IgD-negative memory B cell (primary cell): ENCODE measurements at regions not wholly inside any gene's neighbourhood (a gene's known extent, or its start where the extent isn't known, plus 50 kb on each side); places are given as distances from the start of the nearest gene placed in this dataset.
A peak's percentile ranks its signal among the peaks of the same experiment; 100 is the strongest.

Experiments
- H3K27ac Mint-ChIP-seq, 3 donors: one replicate each; pipeline ENCODE4 v1.8.0; 2020 to 2022; ENCODE audit warnings: mild to moderate bottlenecking in 3 of 3, mixed read lengths in 3 of 3, moderate library complexity in 1 of 3
- H3K27me3 Mint-ChIP-seq: one replicate; pipeline ENCODE4 v1.8.0; 2021; ENCODE audit warnings: mixed read lengths
- H3K36me3 Mint-ChIP-seq: one replicate; pipeline ENCODE4 v1.8.0; 2020; ENCODE audit warnings: mild to moderate bottlenecking, mixed read lengths
- H3K4me1 Mint-ChIP-seq, 3 donors: one replicate each; pipeline ENCODE4 v1.8.0; 2020 to 2022; ENCODE audit warnings: mixed read lengths in 3 of 3, mild to moderate bottlenecking in 1 of 3
- H3K4me3 Mint-ChIP-seq, 4 donors: one replicate each; pipeline ENCODE4 v1.8.0; 2020 to 2022; ENCODE audit warnings: mild to moderate bottlenecking in 4 of 4, mixed read lengths in 4 of 4, moderate library complexity in 3 of 4
- H3K9me3 Mint-ChIP-seq, 3 donors: one replicate each; pipeline ENCODE4 v1.8.0; 2020 to 2021; ENCODE audit warnings: mixed read lengths in 3 of 3, mild to moderate bottlenecking in 1 of 3

DNA sequence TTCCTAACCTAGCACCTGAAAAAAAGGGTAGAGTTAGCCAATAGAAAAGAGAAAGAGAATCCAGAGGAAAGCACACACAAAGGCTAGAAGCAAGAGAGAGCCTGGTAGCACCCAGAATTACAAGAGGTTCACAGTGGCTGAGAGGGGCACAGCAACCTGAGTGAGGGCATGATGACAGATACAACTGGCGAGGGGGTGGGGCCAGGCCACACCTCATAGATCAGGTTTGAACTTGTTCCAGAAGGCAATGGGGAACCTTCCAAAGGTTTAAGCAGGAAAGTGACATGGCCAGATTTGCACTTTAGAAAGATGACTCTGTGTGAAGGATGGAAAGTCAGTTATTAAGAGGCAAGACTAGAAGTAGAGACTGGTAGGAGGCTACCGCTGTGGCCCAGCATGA, 148.0 kb downstream of the TTC32 start:
- Mint-ChIP-seq H3K27ac (no peak overlapping the region), H3K4me3 (no peak overlapping the region), H3K27me3 (peaks cover 1% of the 10 kb centered on the region), H3K9me3 (no peaks in the 10 kb centered on the region), H3K4me1 (no peaks in the 10 kb centered on the region), H3K36me3 (no peaks in the 10 kb centered on the region)

DNA sequence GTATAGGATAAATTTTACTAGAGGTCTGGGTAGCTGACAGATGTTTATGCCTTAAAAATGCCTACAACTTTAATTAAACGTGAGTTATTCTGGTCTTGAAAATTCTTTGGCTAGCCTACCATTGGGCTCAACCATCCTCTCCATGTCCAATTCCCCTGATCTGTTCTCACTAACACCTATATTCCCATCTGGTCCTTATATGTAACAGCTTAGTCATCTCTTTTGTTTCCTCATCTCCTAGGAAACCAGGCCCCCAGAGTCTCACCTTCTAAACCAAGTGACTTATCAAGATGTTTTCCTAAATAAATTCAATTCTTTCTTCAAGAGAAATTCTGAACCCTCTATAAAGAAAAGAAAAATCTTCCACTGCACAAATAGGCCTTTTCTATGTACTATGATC, 148.5 kb downstream of the TTC32 start:
- Mint-ChIP-seq H3K27me3 (peaks cover 1% of the 10 kb centered on the region), H3K36me3 (no peaks in the 10 kb centered on the region), H3K27ac (no peak overlapping the region), H3K4me3 (no peak overlapping the region), H3K4me1 (no peaks in the 10 kb centered on the region), H3K9me3 (no peaks in the 10 kb centered on the region)

DNA sequence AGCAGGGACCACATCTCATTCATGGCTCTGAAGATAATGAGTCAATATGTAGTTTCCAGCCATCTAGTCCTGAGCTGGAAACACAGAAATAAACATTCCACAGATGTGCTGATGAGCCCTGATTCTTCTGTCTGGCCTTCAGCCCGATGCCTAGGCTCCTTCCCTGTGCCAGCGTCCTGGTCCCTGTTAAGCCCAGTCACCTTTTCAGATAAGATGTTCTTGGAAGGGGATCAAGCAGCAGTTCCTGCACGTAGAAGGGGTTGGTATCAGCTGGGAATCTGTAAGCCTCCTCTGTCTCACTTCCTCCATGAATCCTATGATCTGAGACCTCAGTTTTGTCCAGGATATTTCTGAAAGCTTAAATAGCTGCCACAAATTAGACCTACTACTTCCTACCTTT, 149.3 kb downstream of the TTC32 start:
- H3K36me3 Mint-ChIP-seq = no peaks in the 10 kb centered on the region
- H3K9me3 Mint-ChIP-seq = no peaks in the 10 kb centered on the region
- no peak overlapping the region for H3K27ac Mint-ChIP-seq
- H3K4me1 Mint-ChIP-seq = no peaks in the 10 kb centered on the region
- no peak overlapping the region for H3K4me3 Mint-ChIP-seq
- H3K27me3 Mint-ChIP-seq = peaks cover 1% of the 10 kb centered on the region

DNA sequence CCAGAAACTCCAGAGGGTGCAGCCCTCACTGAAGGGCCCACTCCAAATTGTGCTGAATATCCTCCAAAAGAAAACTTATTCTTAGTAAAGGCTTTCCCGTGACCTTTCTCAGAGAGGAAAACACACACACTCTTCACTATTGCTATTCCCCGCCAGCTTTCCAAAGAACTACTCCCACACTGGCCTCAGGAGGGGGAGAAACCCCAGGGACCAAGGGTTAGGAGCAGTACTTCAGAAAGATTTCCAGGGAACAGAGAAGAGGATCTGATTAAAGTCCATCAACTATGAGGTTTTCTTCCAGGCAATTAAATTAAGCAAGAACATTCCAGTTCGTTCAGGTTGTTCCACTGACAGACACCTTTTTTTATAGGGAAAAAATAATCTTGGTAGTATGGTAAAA, 150.2 kb downstream of the TTC32 start:
- H3K4me1 Mint-ChIP-seq = no peaks in the 10 kb centered on the region
- no peak overlapping the region for H3K27ac Mint-ChIP-seq
- H3K9me3 Mint-ChIP-seq = no peaks in the 10 kb centered on the region
- H3K4me3 Mint-ChIP-seq = no peak overlapping the region
- H3K36me3 Mint-ChIP-seq = no peaks in the 10 kb centered on the region
- peaks cover 1% of the 10 kb centered on the region for H3K27me3 Mint-ChIP-seq

DNA sequence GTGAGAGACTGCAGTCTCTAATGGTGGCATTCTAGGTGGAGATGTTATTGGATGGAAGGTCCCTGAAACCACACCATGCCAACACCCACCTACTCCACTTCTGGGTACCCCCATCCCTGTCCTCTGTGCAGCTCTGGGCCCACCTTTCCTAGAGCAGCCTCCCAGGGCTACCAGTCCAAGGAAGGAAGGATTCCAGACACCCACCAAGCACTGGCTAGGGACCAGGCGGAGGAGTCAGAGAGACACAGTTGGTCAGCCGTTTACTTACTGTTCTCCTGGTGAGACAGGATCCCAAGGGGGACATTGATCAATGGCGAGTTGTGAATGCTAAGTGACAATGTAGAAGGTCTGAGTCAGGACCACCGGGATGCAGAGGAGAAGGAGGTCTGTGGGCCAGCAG, 151.6 kb downstream of the TTC32 start:
- Mint-ChIP-seq H3K27me3 (peaks cover 3% of the 10 kb centered on the region), H3K9me3 (no peaks in the 10 kb centered on the region), H3K27ac (no peak overlapping the region), H3K4me1 (peaks cover 0 to 3% (median 2%) of the 10 kb centered on the region in 3 donors), H3K4me3 (no peak overlapping the region), H3K36me3 (no peaks in the 10 kb centered on the region)

DNA sequence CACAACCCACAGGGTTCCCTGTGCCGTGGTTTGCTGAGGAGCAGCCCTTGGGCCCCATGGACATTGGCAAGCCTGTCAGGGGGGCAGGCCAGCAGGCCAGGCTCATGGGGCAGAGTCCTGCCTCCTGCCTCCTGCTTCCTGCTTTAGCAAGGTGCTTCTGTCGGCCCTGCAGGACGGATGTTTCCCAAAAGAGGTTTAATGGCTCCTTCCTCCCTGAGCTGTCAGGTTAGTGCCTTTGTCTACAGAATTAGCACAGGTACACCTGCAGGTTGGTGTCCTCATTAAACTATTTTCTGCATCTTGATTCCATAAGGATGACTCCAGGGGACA, 152.3 kb downstream of the TTC32 start:
- peak overlapping the region in 1 of 4 donors; percentile 20 for H3K4me3 Mint-ChIP-seq
- no peaks in the 10 kb centered on the region for H3K9me3 Mint-ChIP-seq
- H3K4me1 Mint-ChIP-seq = peaks cover 0 to 3% (median 2%) of the 10 kb centered on the region in 3 donors
- H3K36me3 Mint-ChIP-seq = no peaks in the 10 kb centered on the region
- peaks cover 3% of the 10 kb centered on the region for H3K27me3 Mint-ChIP-seq
- no peak overlapping the region for H3K27ac Mint-ChIP-seq

DNA sequence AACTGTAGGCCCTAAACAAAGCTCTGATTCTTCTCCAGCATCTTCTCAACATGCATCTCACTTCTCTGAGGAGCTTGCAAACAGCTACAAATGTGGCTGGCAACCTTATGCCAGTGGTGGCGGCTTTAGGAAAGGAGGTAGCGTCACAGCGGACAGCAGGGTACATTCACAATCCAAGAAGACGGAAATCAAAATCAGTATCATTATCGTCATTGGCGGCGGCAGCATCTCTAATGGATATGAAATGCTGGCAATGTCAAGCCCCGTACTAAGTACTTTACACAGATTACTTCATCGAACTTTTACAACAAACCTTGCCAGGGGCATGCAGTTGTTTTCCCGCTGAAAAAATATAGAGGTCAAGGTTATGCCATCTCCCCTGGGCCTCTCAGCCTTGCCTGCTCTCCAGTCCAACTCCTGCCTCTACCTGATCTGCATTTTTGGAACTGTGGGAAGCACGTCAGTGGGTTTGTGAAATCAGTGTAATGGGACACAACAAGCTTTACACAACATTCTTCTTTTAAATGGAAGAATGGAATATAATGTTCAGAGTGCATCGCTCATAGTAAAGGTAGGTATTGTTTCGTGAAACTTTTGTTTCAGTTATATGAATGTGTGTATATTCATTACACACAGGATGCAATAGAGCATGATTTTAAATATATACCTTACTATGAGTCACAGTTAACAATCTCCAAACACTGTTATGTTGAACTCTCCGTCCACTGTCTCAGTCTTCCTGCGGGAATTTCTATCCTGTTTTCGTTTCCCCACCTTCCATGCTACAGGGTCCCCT, 152.9 kb downstream of the TTC32 start:
- Mint-ChIP-seq H3K4me3 (peak overlapping the region in 1 of 4 donors; percentile 20), H3K9me3 (no peaks in the 10 kb centered on the region), H3K27ac (no peak overlapping the region), H3K36me3 (peaks cover 2% of the 10 kb centered on the region), H3K4me1 (peaks cover 0 to 3% (median 2%) of the 10 kb centered on the region in 3 donors), H3K27me3 (peaks cover 3% of the 10 kb centered on the region)

DNA sequence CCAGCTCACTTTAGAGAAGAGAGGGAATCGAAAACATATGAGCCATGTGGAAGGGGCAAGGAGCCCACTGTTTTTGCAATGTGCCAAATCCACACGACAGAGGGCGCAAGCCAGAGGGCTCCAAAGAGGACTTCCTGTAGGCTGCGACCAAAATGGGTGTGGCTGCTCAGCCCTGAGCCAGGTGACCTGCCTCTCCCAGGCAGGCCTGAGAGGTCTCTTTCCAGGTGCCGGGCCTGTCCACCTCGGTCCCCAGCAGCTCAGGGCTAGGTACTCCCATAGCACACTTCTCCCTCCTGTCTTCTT, 153.8 kb downstream of the TTC32 start:
- no peaks in the 10 kb centered on the region for H3K9me3 Mint-ChIP-seq
- no peak overlapping the region for H3K27ac Mint-ChIP-seq
- H3K27me3 Mint-ChIP-seq = peaks cover 3% of the 10 kb centered on the region
- peaks cover 2% of the 10 kb centered on the region for H3K36me3 Mint-ChIP-seq
- H3K4me3 Mint-ChIP-seq = no peak overlapping the region
- H3K4me1 Mint-ChIP-seq = peaks cover 0 to 3% (median 2%) of the 10 kb centered on the region in 3 donors

DNA sequence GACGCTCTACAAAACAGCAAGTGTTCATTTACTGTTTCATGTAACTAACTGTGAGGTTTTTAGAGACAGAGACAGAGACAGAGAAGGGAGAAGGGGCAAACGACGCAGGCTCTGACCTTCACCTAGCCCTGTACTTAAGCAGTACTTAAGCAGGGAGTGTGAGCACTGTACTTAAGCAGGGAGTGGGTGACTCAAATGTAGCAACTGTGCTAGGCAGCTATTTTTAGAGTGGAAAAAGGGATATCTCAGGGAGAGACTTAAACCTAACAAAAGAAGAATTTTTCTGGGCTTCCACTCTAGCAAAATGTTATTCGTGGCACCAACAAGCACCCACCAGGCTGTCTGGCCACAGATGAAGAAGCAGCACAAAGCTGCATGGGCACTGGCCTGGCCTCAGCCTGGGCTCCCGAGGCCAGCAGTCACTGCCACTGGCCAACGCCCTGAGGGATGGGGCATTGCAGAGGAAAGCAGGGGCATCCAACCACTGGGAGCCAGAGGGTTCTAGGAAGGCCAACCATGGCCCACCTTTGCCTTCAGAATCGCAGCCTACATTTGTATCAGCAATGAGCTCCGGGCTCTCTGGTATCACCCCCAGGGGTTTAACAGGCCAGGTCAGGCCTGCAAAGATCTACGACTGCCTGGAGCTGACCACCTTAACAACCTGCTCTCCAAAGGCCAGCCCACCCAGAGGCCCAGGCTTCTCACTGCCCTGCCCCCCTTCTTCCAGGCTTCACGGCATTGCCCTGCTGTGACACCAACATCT, 154.3 kb downstream of the TTC32 start:
- peaks cover 2% of the 10 kb centered on the region for H3K36me3 Mint-ChIP-seq
- H3K4me1 Mint-ChIP-seq = peaks cover 0 to 3% (median 2%) of the 10 kb centered on the region in 3 donors
- no peak overlapping the region for H3K4me3 Mint-ChIP-seq
- H3K27me3 Mint-ChIP-seq = peaks cover 3% of the 10 kb centered on the region
- H3K9me3 Mint-ChIP-seq = no peaks in the 10 kb centered on the region
- H3K27ac Mint-ChIP-seq = no peak overlapping the region

DNA sequence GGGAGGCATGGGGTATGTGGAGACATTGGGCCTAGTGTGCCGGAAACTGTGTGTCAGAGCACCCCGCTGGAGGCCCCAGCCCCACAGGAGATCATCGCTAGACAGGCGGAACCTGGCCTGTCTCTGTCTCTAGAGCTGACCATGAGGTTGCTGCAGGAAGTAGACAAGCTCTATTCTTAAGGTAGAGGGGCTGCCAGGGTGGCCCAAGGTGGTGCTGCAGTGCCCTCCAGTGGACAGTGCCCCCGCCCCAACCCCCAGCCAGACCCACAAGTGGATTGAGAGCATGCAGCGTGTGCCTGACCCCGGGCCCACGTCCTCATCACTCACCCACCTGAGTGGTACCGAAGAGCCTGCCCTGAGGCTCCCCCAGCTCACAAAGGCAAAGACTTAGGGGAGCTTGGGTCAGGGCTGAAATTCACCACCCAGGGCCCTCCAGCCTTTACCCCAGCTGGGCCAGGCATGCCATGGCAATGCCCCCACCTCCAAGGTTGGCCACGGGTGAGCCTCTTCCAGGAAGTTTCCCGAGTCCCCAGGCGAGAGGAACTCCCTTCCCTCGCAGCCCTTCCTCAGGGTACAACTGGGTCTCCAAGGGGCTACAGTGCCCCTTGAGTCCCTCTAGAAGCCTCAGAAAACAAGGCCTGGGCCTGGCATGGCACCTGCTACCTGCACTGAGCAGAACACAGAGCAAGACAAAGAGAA, 155.0 kb downstream of the TTC32 start:
- H3K9me3 Mint-ChIP-seq = no peaks in the 10 kb centered on the region
- H3K36me3 Mint-ChIP-seq = peaks cover 2% of the 10 kb centered on the region
- no peak overlapping the region for H3K4me3 Mint-ChIP-seq
- no peak overlapping the region for H3K27ac Mint-ChIP-seq
- H3K27me3 Mint-ChIP-seq = peaks cover 3% of the 10 kb centered on the region
- H3K4me1 Mint-ChIP-seq = peaks cover 0 to 3% (median 2%) of the 10 kb centered on the region in 3 donors

DNA sequence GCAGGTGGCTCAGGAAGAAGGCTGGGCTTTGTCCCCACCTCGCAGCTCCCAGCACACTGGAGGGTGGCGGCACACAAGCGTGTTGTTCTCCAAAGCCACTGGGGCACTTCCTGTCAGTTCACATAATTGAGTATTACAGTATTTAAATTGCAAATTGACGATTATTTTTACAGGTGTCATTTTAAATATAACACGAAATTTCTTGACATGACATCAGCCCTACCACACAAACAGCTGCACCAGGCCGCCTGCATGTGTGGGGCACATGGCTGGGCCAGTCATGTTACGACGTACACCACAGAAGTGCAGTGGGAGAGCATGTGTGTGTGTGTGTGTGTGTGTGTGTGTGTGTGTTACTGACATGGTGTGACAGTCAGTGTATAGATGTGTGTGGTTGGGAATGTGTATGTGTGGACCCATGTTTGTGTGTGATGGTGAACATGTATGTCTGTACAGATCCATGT, 155.6 kb downstream of the TTC32 start:
- no peak overlapping the region for H3K4me3 Mint-ChIP-seq
- H3K36me3 Mint-ChIP-seq = peaks cover 2% of the 10 kb centered on the region
- peaks cover 2% of the 10 kb centered on the region for H3K27me3 Mint-ChIP-seq
- no peaks in the 10 kb centered on the region for H3K9me3 Mint-ChIP-seq
- peaks cover 0 to 3% (median 2%) of the 10 kb centered on the region in 3 donors for H3K4me1 Mint-ChIP-seq
- H3K27ac Mint-ChIP-seq = no peak overlapping the region

DNA sequence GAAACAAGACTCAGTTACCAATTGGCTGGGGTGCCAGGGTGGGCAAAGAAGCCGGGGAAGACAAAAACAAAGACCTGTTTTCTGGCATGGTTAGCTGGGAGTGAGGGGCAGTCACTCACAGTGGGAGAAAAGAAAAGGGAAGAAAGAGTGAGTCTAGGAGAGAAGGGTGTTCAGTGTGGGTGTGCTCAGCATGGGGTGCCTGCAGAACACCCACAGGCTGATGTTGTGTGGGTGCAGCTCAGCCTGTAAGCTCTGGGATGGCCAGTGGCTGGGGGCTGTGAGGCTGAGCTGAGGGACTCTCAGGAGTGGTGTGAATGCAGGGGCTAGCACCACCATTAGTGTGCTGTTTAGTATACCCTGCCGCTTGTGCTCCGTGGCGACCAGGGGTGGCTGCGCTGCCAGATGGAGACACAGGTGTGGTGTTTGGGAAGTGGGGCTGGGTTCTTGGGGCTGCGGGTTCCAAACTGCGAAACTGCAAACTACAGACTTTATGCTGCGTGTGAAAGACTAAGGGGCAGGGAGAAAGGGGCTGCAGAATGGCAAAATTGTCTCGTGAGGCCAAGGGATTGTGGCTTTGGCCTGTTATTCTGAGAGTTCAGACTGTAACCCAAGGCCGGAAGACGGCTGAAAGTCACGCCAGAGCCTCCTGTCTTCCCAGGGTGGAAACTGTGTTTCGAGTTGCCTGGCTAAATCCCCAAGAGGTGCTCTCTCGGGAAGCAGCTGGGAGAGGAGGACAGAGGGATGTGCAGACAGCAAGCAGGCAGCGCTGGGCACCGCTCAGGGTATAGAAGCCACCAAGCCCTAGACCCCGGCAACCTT, 156.3 kb downstream of the TTC32 start:
- H3K9me3 Mint-ChIP-seq = no peaks in the 10 kb centered on the region
- peaks cover 2% of the 10 kb centered on the region for H3K36me3 Mint-ChIP-seq
- H3K4me3 Mint-ChIP-seq = no peak overlapping the region
- H3K27me3 Mint-ChIP-seq = peaks cover 2% of the 10 kb centered on the region
- H3K27ac Mint-ChIP-seq = no peak overlapping the region
- H3K4me1 Mint-ChIP-seq = peaks cover 0 to 3% (median 2%) of the 10 kb centered on the region in 3 donors

DNA sequence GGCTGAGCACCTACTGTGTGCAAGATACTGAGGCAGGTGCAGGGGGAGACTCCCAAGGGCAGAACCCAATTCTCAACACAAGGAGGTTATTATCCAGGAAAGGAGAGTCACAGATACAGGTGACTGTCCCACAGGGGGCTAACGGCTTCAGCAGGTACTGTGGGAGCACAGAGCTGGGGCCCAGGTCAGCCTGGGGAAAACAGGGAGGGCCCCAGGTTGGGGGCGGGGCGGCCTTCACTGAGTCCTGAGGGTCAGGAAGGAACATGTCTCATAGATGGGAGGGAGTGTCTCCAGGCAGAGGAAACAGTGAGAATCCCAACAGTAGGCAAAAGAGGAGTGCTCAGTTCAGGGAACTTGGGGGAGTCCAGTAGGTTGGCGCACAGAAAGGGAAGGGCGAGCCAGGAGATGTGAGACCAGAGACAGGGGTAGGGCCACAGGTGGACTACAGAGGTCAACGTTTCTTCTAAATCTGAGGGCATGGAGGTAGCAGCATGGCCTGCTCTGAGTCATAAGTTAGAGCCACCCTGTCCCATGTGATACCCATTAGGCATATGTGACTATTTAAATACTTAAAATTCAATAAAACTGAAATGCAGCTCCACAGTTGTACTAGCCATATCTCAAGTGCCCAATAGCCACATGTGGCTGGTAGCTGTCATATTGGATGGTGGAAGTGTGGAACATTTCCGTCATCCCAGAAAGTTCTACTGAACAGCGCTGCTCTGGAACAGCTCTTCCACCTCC, 157.2 kb downstream of the TTC32 start:
- Mint-ChIP-seq H3K27ac (no peak overlapping the region), H3K9me3 (no peaks in the 10 kb centered on the region), H3K36me3 (peaks cover 2% of the 10 kb centered on the region), H3K27me3 (peaks cover 6% of the 10 kb centered on the region), H3K4me1 (peaks cover 0 to 3% (median 2%) of the 10 kb centered on the region in 3 donors), H3K4me3 (no peak overlapping the region)

DNA sequence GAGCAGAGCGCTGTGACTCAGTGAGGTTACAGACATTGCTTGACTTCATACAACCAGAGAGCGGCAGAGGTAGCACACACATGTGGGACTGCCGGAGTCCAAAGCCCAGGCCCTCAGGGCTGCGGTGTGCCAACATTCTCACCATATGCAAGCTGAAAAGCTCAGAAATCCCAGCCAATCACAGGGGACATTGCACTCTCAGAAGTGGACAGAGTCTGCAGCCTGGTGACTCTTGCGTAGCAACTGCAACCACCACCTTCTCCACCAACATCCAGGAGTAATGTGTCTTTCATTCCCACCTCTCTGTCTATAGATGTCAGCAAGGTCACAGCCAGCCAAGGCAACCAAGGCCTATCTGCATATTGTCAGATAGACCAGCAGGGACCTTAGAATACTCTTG, 158.1 kb downstream of the TTC32 start:
- H3K27me3 Mint-ChIP-seq = peaks cover 6% of the 10 kb centered on the region
- H3K9me3 Mint-ChIP-seq = peaks cover 0 to under 1% (median 0%) of the 10 kb centered on the region in 3 donors
- no peak overlapping the region for H3K27ac Mint-ChIP-seq
- no peak overlapping the region for H3K4me3 Mint-ChIP-seq
- peaks cover 2% of the 10 kb centered on the region for H3K36me3 Mint-ChIP-seq
- peaks cover 0 to 3% (median 2%) of the 10 kb centered on the region in 3 donors for H3K4me1 Mint-ChIP-seq
